OCI-LY1 (cell line): ENCODE measurements at regions not wholly inside any gene's neighbourhood (a gene's known extent, or its start where the extent isn't known, plus 50 kb on each side); places are given as distances from the start of the nearest gene placed in this dataset.

Source experiments
- H2AFZ ChIP-seq: fragments of 200-600 bp; sonication (generic), shearing (Covaris generic); 2 replicates; pipeline ENCODE4 v1.6.0; 2014; ENCODE audit warnings: antibody characterized with exemption, mild to moderate bottlenecking, low read length
- H3F3A ChIP-seq: fragments of 200-600 bp; sonication (generic), shearing (Covaris generic); 2 replicates; pipeline ENCODE4 v1.6.0; 2014; ENCODE audit warnings: mild to moderate bottlenecking, antibody characterized with exemption, low read length, moderate library complexity; ENCODE audit not compliant: insufficient read depth
- H3K27ac ChIP-seq: fragments of 200-600 bp; sonication (generic); 2 replicates; pipeline ENCODE4 v1.5.1; 2014; ENCODE audit warnings: low read length, mixed run types, mild to moderate bottlenecking, low read depth; ENCODE audit not compliant: poor library complexity, severe bottlenecking
- H3K27me3 ChIP-seq: fragments of 200-600 bp; sonication (generic); 2 replicates; pipeline ENCODE4 v1.6.0; 2014; ENCODE audit warnings: antibody characterized with exemption, mild to moderate bottlenecking, low read length, moderate library complexity; ENCODE audit not compliant: insufficient read depth
- H3K36me3 ChIP-seq: fragments of 200-600 bp; sonication (generic); 2 replicates; pipeline ENCODE4 v1.6.1; 2014; ENCODE audit warnings: mild to moderate bottlenecking, antibody characterized with exemption, low read length, moderate library complexity, mixed read lengths; ENCODE audit not compliant: insufficient read depth
- H3K4me1 ChIP-seq: fragments of 200-600 bp; sonication (generic); 2 replicates; pipeline ENCODE4 v1.5.1; 2014; ENCODE audit warnings: mild to moderate bottlenecking, low read length, moderate library complexity; ENCODE audit not compliant: insufficient read depth, severe bottlenecking
- H3K4me2 ChIP-seq: fragments of 200-600 bp; sonication (generic), shearing (Covaris generic); 2 replicates; pipeline ENCODE4 v1.6.1; 2014; ENCODE audit warnings: low read length
- H3K4me3 ChIP-seq: fragments of 200-600 bp; sonication (generic); 2 replicates; pipeline ENCODE4 v1.5.1; 2014; ENCODE audit warnings: low read length, low read depth, mild to moderate bottlenecking, mixed read lengths; ENCODE audit not compliant: poor library complexity, severe bottlenecking
- H3K79me2 ChIP-seq: fragments of 200-600 bp; shearing (Covaris generic); 2 replicates; pipeline ENCODE4 v1.6.1; 2016; ENCODE audit warnings: mixed run types, low read length, mixed read lengths; ENCODE audit not compliant: insufficient read depth
- H3K9ac ChIP-seq: fragments of 200-600 bp; sonication (generic), shearing (Covaris generic); 2 replicates; pipeline ENCODE4 v1.6.1; 2014; ENCODE audit warnings: mild to moderate bottlenecking, low read length, mixed read lengths
- H3K9me2 ChIP-seq: fragments of 200-600 bp; sonication (generic), shearing (Covaris generic); 2 replicates; pipeline ENCODE4 v1.6.1; 2014; ENCODE audit warnings: low read depth, mild to moderate bottlenecking, low read length, mixed read lengths
- H3K9me3 ChIP-seq: fragments of 200-600 bp; shearing (Covaris generic); 2 replicates; pipeline ENCODE4 v1.6.1; 2014; ENCODE audit warnings: low read length, mixed read lengths
- H4K20me1 ChIP-seq: fragments of 200-600 bp; sonication (generic), shearing (Covaris generic); 2 replicates; pipeline ENCODE4 v1.6.0; 2016; ENCODE audit warnings: mild to moderate bottlenecking, low read length; ENCODE audit not compliant: insufficient read depth
- CTCF ChIP-seq: fragments of 200-600 bp; sonication (generic), shearing (Covaris generic); IDR thresholded peaks from 2 replicates; pipeline ENCODE4 v1.5.1; 2017; ENCODE audit warnings: mild to moderate bottlenecking, antibody characterized with exemption, low read length, moderate library complexity, mixed read lengths
- EZH2 ChIP-seq: fragments of 200-600 bp; sonication (generic), shearing (Covaris generic); IDR thresholded peaks from 2 replicates; pipeline ENCODE4 v1.8.0; 2017; ENCODE audit warnings: borderline replicate concordance, mixed run types, mild to moderate bottlenecking, antibody characterized with exemption, low read length, moderate library complexity, mixed read lengths

- no peaks in the 10 kb centered on the region for H3K9me2 ChIP-seq
- no peak overlapping the region for H3K9ac ChIP-seq
- no peak overlapping the region for H3K4me2 ChIP-seq
- no peaks in the 10 kb centered on the region for H4K20me1 ChIP-seq
- no peak overlapping the region for H3K4me3 ChIP-seq
- H3K36me3 ChIP-seq, result no peaks in the 10 kb centered on the region
- H2AFZ ChIP-seq, result no peak overlapping the region
- H3K4me1 ChIP-seq, result no peaks in the 10 kb centered on the region
- TF ChIP-seq CTCF, result no peak
- TF ChIP-seq EZH2, result no peak
- no peaks in the 10 kb centered on the region for H3K27me3 ChIP-seq
- no peak overlapping the region for H3K27ac ChIP-seq
- no peaks in the 10 kb centered on the region for H3K9me3 ChIP-seq
- no peaks in the 10 kb centered on the region for H3F3A ChIP-seq
- H3K79me2 ChIP-seq, result no peaks in the 10 kb centered on the region
Observed at GRCh38 chr1:239686386-239686785, 300.0 kb downstream of the CHRM3 start.

GRCh38 chr1:239696317-239696716 is 309.9 kb downstream of the CHRM3 start:
- no peak overlapping the region for H2AFZ ChIP-seq
- no peaks in the 10 kb centered on the region for H3F3A ChIP-seq
- H3K4me2 ChIP-seq, result no peak overlapping the region
- no peaks in the 10 kb centered on the region for H3K9me2 ChIP-seq
- H3K27me3 ChIP-seq, result no peaks in the 10 kb centered on the region
- no peak overlapping the region for H3K9ac ChIP-seq
- no peaks in the 10 kb centered on the region for H3K9me3 ChIP-seq
- H3K4me3 ChIP-seq, result no peak overlapping the region
- no peaks in the 10 kb centered on the region for H3K4me1 ChIP-seq
- TF ChIP-seq EZH2 (no peak), CTCF (no peak)
- no peaks in the 10 kb centered on the region for H3K79me2 ChIP-seq
- no peaks in the 10 kb centered on the region for H3K36me3 ChIP-seq
- no peaks in the 10 kb centered on the region for H4K20me1 ChIP-seq
- no peak overlapping the region for H3K27ac ChIP-seq

GRCh38 chr1:239700667-239701066 is 314.3 kb downstream of the CHRM3 start:
- no peaks in the 10 kb centered on the region for H3K36me3 ChIP-seq
- H3K27me3 ChIP-seq, result no peaks in the 10 kb centered on the region
- H3K9me2 ChIP-seq, result no peaks in the 10 kb centered on the region
- no peak for TF ChIP-seq CTCF
- TF ChIP-seq EZH2, result no peak
- no peak overlapping the region for H2AFZ ChIP-seq
- H3K4me1 ChIP-seq, result no peaks in the 10 kb centered on the region
- H3K4me3 ChIP-seq, result no peak overlapping the region
- H4K20me1 ChIP-seq, result no peaks in the 10 kb centered on the region
- no peaks in the 10 kb centered on the region for H3K79me2 ChIP-seq
- H3K9me3 ChIP-seq, result no peaks in the 10 kb centered on the region
- no peak overlapping the region for H3K4me2 ChIP-seq
- no peaks in the 10 kb centered on the region for H3F3A ChIP-seq
- no peak overlapping the region for H3K27ac ChIP-seq
- H3K9ac ChIP-seq, result no peak overlapping the region
